K562 (cell line): ENCODE measurements at regions not wholly inside any gene's neighbourhood (a gene's known extent, or its start where the extent isn't known, plus 50 kb on each side); places are given as distances from the start of the nearest gene placed in this dataset.

Experiments used
- ATAC-seq: fragments of 200-7000 bp; cut with Tn5 transposase; 3 replicates; pipeline ENCODE4 v1.9.1; 2020; ENCODE audit warnings: moderate library complexity
- BruUV-seq: library from RNA; stranded (reverse); fragments of 400-500 nt; replicated peaks from 2 replicates; lab custom pipeline; 2021; lab: Mats Ljungman, UMichigan
- CTCF ChIA-PET: fragments of 300-600 bp; formaldehyde crosslinking; extraction: SDS; loops from one replicate; lab custom pipeline; 2021; ENCODE audit warnings: low intra/inter-chr PET ratio; lab: Yijun Ruan, JAX
- POLR2A ChIA-PET: fragments of 300-600, 350-650 bp; sonication (Branson Sonifier 250); formaldehyde crosslinking; extraction: SDS; loops from one replicate; lab custom pipeline; 2021; ENCODE audit warnings: antibody characterized with exemption, inconsistent platforms; lab: Yijun Ruan, JAX
- DNase-seq, 4 experiments: peaks; one replicate each; pipeline versions ENCODE4 v3.0.0 to v3.0.0-alpha.2; 2011 to 2018; ENCODE audit warnings: low spot score in 3 of 4, mixed read lengths in 3 of 4; ENCODE audit errors: extremely low read depth in 1 of 4
- FAIRE-seq: peaks from 2 replicates; lab custom pipeline; 2011; peaks lifted over from hg19 to GRCh38; lab: Jason Lieb, UNC
- H2AFZ ChIP-seq: 2 replicates; pipeline ENCODE4 v1.6.0; 2011; ENCODE audit warnings: low read depth, low read length, control low read depth, inconsistent platforms
- H3K27ac ChIP-seq: fragments of 200-600 bp; 3 replicates; pipeline ENCODE4 v1.8.0; 2011; ENCODE audit warnings: low read depth, mild to moderate bottlenecking, control low read depth, inconsistent platforms, low read length, moderate library complexity, mixed read lengths; ENCODE audit errors: extremely low read depth
- H3K27me3 ChIP-seq, 2 experiments: fragments of 300-600 bp in 1 of 2; 2 replicates in 1 of 2; 3 replicates in 1 of 2; pipeline versions ENCODE4 v1.6.0 to v1.8.0; 2011; ENCODE audit warnings: inconsistent platforms in 2 of 2, low read length in 2 of 2, mild to moderate bottlenecking in 1 of 2, mixed read lengths in 1 of 2, moderate library complexity in 1 of 2; ENCODE audit not compliant: control insufficient read depth in 2 of 2, insufficient read depth in 2 of 2
- H3K36me3 ChIP-seq: fragments of 300-600 bp; 3 replicates; pipeline ENCODE4 v1.8.0; 2011; ENCODE audit warnings: mild to moderate bottlenecking, low read length, inconsistent platforms; ENCODE audit not compliant: control insufficient read depth, insufficient read depth
- H3K4me1 ChIP-seq, 2 experiments: fragments of 200-600 bp in 1 of 2; replicated peaks in 1 of 2; 2 replicates in 1 of 2; 3 replicates in 1 of 2; pipeline versions ENCODE4 v1.5.1 to v1.8.0; 2011; ENCODE audit warnings: inconsistent platforms in 2 of 2, low read length in 2 of 2, mild to moderate bottlenecking in 1 of 2, mixed read lengths in 1 of 2, moderate library complexity in 1 of 2; ENCODE audit not compliant: control insufficient read depth in 2 of 2, insufficient read depth in 2 of 2
- H3K4me2 ChIP-seq: 2 replicates; pipeline ENCODE4 v1.6.1; 2011; ENCODE audit warnings: low read length, control low read depth, inconsistent platforms, mixed read lengths; ENCODE audit not compliant: insufficient read depth
- H3K4me3 ChIP-seq: fragments of 200-600 bp; sonication (generic), shearing (Covaris generic); 2 replicates; pipeline ENCODE4 v1.5.1; 2016; ENCODE audit warnings: control low read depth, inconsistent platforms
- H3K79me2 ChIP-seq: fragments of 200-600 bp; 3 replicates; pipeline ENCODE4 v1.8.0; 2011; ENCODE audit warnings: low read length, inconsistent platforms; ENCODE audit not compliant: control insufficient read depth, insufficient read depth
- H3K9ac ChIP-seq, 2 experiments: 2 replicates each; pipeline versions ENCODE4 v1.6.0 to v1.6.1; 2011; ENCODE audit warnings: low read depth in 2 of 2, low read length in 2 of 2, control low read depth in 1 of 2, inconsistent platforms in 1 of 2, mild to moderate bottlenecking in 1 of 2, mixed read lengths in 1 of 2; ENCODE audit not compliant: insufficient read depth in 1 of 2
- H3K9me1 ChIP-seq: one replicate; pipeline ENCODE4 v1.6.0; 2011; ENCODE audit warnings: inconsistent platforms, mild to moderate bottlenecking, low read length, moderate library complexity; ENCODE audit not compliant: control insufficient read depth, insufficient read depth
- H3K9me3 ChIP-seq: replicated peaks from 2 replicates; pipeline ENCODE4 v1.5.1; 2011; ENCODE audit warnings: low read depth, low read length, inconsistent platforms; ENCODE audit not compliant: control insufficient read depth, insufficient read depth
- H4K20me1 ChIP-seq: replicated peaks from 2 replicates; pipeline ENCODE4 v1.6.1; 2011; ENCODE audit warnings: low read length, inconsistent platforms, mixed read lengths; ENCODE audit not compliant: control insufficient read depth, insufficient read depth
- CUX1 ChIP-seq: fragments of 200-800 bp; sonication (Bioruptor generic); IDR thresholded peaks from 2 replicates; pipeline ENCODE4 v1.6.1; 2016; ENCODE audit warnings: missing genetic modification characterization, missing compliant biosample characterization
- DIDO1 ChIP-seq: fragments of 450-650 bp; IDR thresholded peaks from 2 replicates; pipeline ENCODE4 v1.6.1; 2016; ENCODE audit warnings: low read depth, missing biosample characterization, missing genetic modification characterization
- ELF2 ChIP-seq: fragments of 250-450 bp; sonication (Bioruptor Pico); IDR thresholded peaks from 2 replicates; pipeline ENCODE4 v1.5.0; 2021; ENCODE audit warnings: mild to moderate bottlenecking
- EZH2 ChIP-seq: IDR thresholded peaks from 2 replicates; pipeline ENCODE4 v1.6.1; 2012; ENCODE audit warnings: low read depth, mild to moderate bottlenecking, inconsistent platforms, low read length, borderline replicate concordance
- FOXK1 ChIP-seq: sonication (generic); formaldehyde crosslinking; IDR thresholded peaks from 2 replicates; pipeline ENCODE4 v1.8.0; 2022; ENCODE audit warnings: missing genetic modification reagents, mild to moderate bottlenecking, borderline replicate concordance
- FOXM1 ChIP-seq, 2 experiments: fragments of 450-650 bp in 1 of 2; sonication (generic) in 1 of 2; formaldehyde crosslinking in 1 of 2; IDR thresholded peaks; 2 replicates each; pipeline versions ENCODE4 v1.6.1 to v1.9.0; 2017 to 2022; ENCODE audit warnings: low read depth in 2 of 2, mild to moderate bottlenecking in 2 of 2, missing genetic modification reagents in 1 of 2, moderate library complexity in 1 of 2
- MNT ChIP-seq, 2 experiments: fragments of 450-650 bp; conservative IDR thresholded peaks; 2 replicates each; pipeline ENCODE4 v1.6.1; 2017; ENCODE audit warnings: mild to moderate bottlenecking in 2 of 2, moderate library complexity in 2 of 2
- PHF21A ChIP-seq: fragments of 450-650 bp; IDR thresholded peaks from 2 replicates; pipeline ENCODE4 v1.6.1; 2017; ENCODE audit warnings: low read depth, borderline replicate concordance
- SMARCE1 ChIP-seq: fragments of 450-650 bp; IDR thresholded peaks from 2 replicates; pipeline ENCODE4 v1.7.1; 2016; ENCODE audit warnings: mild to moderate bottlenecking
- ZNF584 ChIP-seq: fragments of 200-800 bp; sonication (Bioruptor generic); IDR thresholded peaks from 2 replicates; pipeline ENCODE4 v1.6.1; 2016; ENCODE audit warnings: low read depth, mild to moderate bottlenecking, missing genetic modification characterization, missing compliant biosample characterization
- WGBS: fragments of 100-300 bp; shearing (Covaris generic); methylation state at CpG from one replicate; pipeline ENCODE4 v1.1.6; 2016; ENCODE audit warnings: low coverage, mixed read lengths; ENCODE audit not compliant: insufficient coverage; ENCODE audit errors: missing lambda C conversion rate; 5-methylcytosine and 5-hydroxymethylcytosine counted together
- in situ Hi-C: fragments of 300-500 bp; cut with MboI; formaldehyde crosslinking; loops from 4 replicates; pipeline ENCODE4 v1.15.0; 2018; ENCODE audit warnings: inconsistent platforms, mixed read lengths
- intact Hi-C: fragments of 100-400 bp; cut with micrococcal nuclease; formaldehyde crosslinking; loops from 2 replicates; pipeline ENCODE4 v1.14.2; 2022

GRCh38 chr2:57209799-57210198, 836.8 kb upstream of the VRK2 start:
- H3K4me2 ChIP-seq: no peak overlapping the region
- intact Hi-C loops (no loop called here), in situ Hi-C loops (no loop called here)
- no peak overlapping the region for H3K27ac ChIP-seq
- H3K4me3 ChIP-seq: no peak overlapping the region
- ATAC-seq: no peak
- no peak for FAIRE-seq
- POLR2A ChIA-PET: no interaction called here
- H3K36me3 ChIP-seq: no peaks in the 10 kb centered on the region
- TF ChIP-seq SMARCE1 (no peak), DIDO1 (tag) (no peak), ZNF584 (CRISPR knock-in tag) (no peak)
- 0% methylated on average over 4 of the region's 4 CpGs for WGBS
- BruUV-seq: no TSS peak
- H3K9ac ChIP-seq: no peak overlapping the region
- no peaks in the 10 kb centered on the region for H3K4me1 ChIP-seq
- no peaks in the 10 kb centered on the region for H3K9me1 ChIP-seq
- CTCF ChIA-PET: no interaction called here
- H2AFZ ChIP-seq: no peak overlapping the region
- H3K79me2 ChIP-seq: no peaks in the 10 kb centered on the region
- no peaks in the 10 kb centered on the region for H3K9me3 ChIP-seq
- no peak for DNase-seq
- H4K20me1 ChIP-seq: no peaks in the 10 kb centered on the region
- H3K27me3 ChIP-seq: no peaks in the 10 kb centered on the region

- Histone ChIP-seq H3K79me2 (no peaks in the 10 kb centered on the region), H3K27ac (no peak overlapping the region), H3K36me3 (no peaks in the 10 kb centered on the region), H3K9me1 (no peaks in the 10 kb centered on the region), H3K9me3 (no peaks in the 10 kb centered on the region; the same call in 1 of the 2 replicates), H3K4me1 (no peaks in the 10 kb centered on the region), H3K4me3 (no peak overlapping the region), H4K20me1 (no peaks in the 10 kb centered on the region), H3K27me3 (no peaks in the 10 kb centered on the region), H3K9ac (no peak overlapping the region), H2AFZ (no peak overlapping the region), H3K4me2 (no peak overlapping the region)
- intact Hi-C loops (no loop called here), in situ Hi-C loops (no loop called here)
- ATAC-seq: no peak
- CTCF ChIA-PET: no interaction called here
- FAIRE-seq: no peak
- POLR2A ChIA-PET: no interaction called here
- DNase-seq: no peak
- whole genome bisulfite sequencing: 0% methylated on average over 4 of the region's 4 CpGs
- BruUV-seq: no TSS peak
- no peak for TF ChIP-seq ELF2 (CRISPR knock-in tag)
- TF ChIP-seq PHF21A: no peak
- no peak for TF ChIP-seq MNT (conservative IDR thresholded peaks at IDR 0.05)
- no peak for TF ChIP-seq CUX1 (CRISPR knock-in tag)
- TF ChIP-seq FOXM1 (IDR thresholded peaks at IDR 0.05; ENCODE audit: low read depth): no peak
- TF ChIP-seq FOXM1 (CRISPR knock-in tag; IDR thresholded peaks at IDR 0.05; ENCODE audit: low read depth): no peak
- TF ChIP-seq FOXK1 (CRISPR knock-in tag): no peak
- no peak for TF ChIP-seq EZH2
Measured at GRCh38 chr2:57210855-57211254, 835.8 kb upstream of the VRK2 start.
